ENCODE measurements at regions not wholly inside any gene's neighbourhood (a gene's known extent, or its start where the extent isn't known, plus 50 kb on each side); places are given as distances from the start of the nearest gene placed in this dataset.

GRCh38 chr12:114767906-114768722 is 84.1 kb upstream of the TBX3 start:
- no peak for DNase-seq (ENCODE audit: low read depth)

GRCh38 chr12:114767084-114767760 is 83.2 kb upstream of the TBX3 start:
- no peak for DNase-seq (ENCODE audit: low read depth)

- DNase-seq (ENCODE audit: low read depth) = no peak
These were observed 82.2 kb upstream of the TBX3 start for GRCh38 chr12:114765960-114766691.

- DNase-seq (ENCODE audit: low read depth) = no peak
These were observed 80.5 kb upstream of the TBX3 start for GRCh38 chr12:114764510-114764909.

GRCh38 chr12:114762490-114763110 is 78.6 kb upstream of the TBX3 start:
- peak; percentile 38 for DNase-seq (ENCODE audit: low read depth)

- DNase-seq (ENCODE audit: low read depth) = peak; percentile 18
These were observed 76.3 kb upstream of the TBX3 start for GRCh38 chr12:114760151-114760877.

GRCh38 chr12:114759635-114760034 is 75.7 kb upstream of the TBX3 start:
- DNase-seq (ENCODE audit: low read depth) = no peak

- DNase-seq (ENCODE audit: low read depth) = no peak
These were observed 73.8 kb upstream of the TBX3 start for GRCh38 chr12:114757684-114758325.

- DNase-seq (ENCODE audit: low read depth) = peak; percentile 28
These were observed 68.2 kb upstream of the TBX3 start for GRCh38 chr12:114752217-114752616.

- no peak for DNase-seq (ENCODE audit: low read depth)
These were observed 67.7 kb upstream of the TBX3 start for GRCh38 chr12:114751712-114752111.

- DNase-seq (ENCODE audit: low read depth) = no peak
These were observed 66.9 kb upstream of the TBX3 start for GRCh38 chr12:114750917-114751316.

GRCh38 chr12:114749065-114749464 is 65.1 kb upstream of the TBX3 start:
- DNase-seq (ENCODE audit: low read depth) = no peak

- no peak for DNase-seq (ENCODE audit: low read depth)
These were observed 63.3 kb upstream of the TBX3 start for GRCh38 chr12:114747012-114747858.

- peak; percentile 47 for DNase-seq (ENCODE audit: low read depth)
These were observed 62.5 kb upstream of the TBX3 start for GRCh38 chr12:114746297-114747011.

- DNase-seq (ENCODE audit: low read depth) = peak; percentile 69
These were observed 60.7 kb upstream of the TBX3 start for GRCh38 chr12:114744691-114745090.

- DNase-seq (ENCODE audit: low read depth) = no peak
These were observed 60.3 kb upstream of the TBX3 start for GRCh38 chr12:114744285-114744684.

- no peak for DNase-seq (ENCODE audit: low read depth)
These were observed 59.8 kb upstream of the TBX3 start for GRCh38 chr12:114743799-114744198.

- no peak for DNase-seq (ENCODE audit: low read depth)
These were observed 59.3 kb upstream of the TBX3 start for GRCh38 chr12:114743289-114743688.

GRCh38 chr12:114742363-114742762 is 58.4 kb upstream of the TBX3 start:
- DNase-seq (ENCODE audit: low read depth) = no peak

GRCh38 chr12:114741940-114742339 is 58.0 kb upstream of the TBX3 start:
- DNase-seq (ENCODE audit: low read depth) = no peak

Measured in iris pigment epithelial cell (primary cell).